T-helper 2 cell treated with Interferon-gamma antibody and Interleukin-4, amounts not matched to agents 5 μg/mL and 100 μg/mL, for 36 hours (primary cell): ENCODE measurements at regions not wholly inside any gene's neighbourhood (a gene's known extent, or its start where the extent isn't known, plus 50 kb on each side); places are given as distances from the start of the nearest gene placed in this dataset.

Experiments used
- DNase-seq: peaks from one replicate; pipeline ENCODE4 v3.0.0; 2021; ENCODE audit warnings: low spot score
- H3K27ac Mint-ChIP-seq: one replicate; pipeline ENCODE4 v1.8.0; 2021; ENCODE audit warnings: mild to moderate bottlenecking, mixed read lengths
- H3K27me3 Mint-ChIP-seq: one replicate; pipeline ENCODE4 v1.8.0; 2021; ENCODE audit warnings: low read depth, mixed read lengths
- H3K36me3 Mint-ChIP-seq: one replicate; pipeline ENCODE4 v1.8.0; 2021; ENCODE audit warnings: low read depth, mixed read lengths
- H3K4me1 Mint-ChIP-seq: one replicate; pipeline ENCODE4 v1.8.0; 2021; ENCODE audit warnings: low read depth, mixed read lengths
- H3K4me3 Mint-ChIP-seq: one replicate; pipeline ENCODE4 v1.8.0; 2022; ENCODE audit warnings: mild to moderate bottlenecking, moderate library complexity, mixed read lengths
- H3K9me3 Mint-ChIP-seq: one replicate; pipeline ENCODE4 v1.8.0; 2021; ENCODE audit warnings: mixed read lengths

GRCh38 chr13:40477623-40478608 is 188.5 kb downstream of the FOXO1 start:
- Mint-ChIP-seq H3K36me3 (peaks cover 4% of the 10 kb centered on the region), H3K27ac (no peak overlapping the region), H3K27me3 (no peaks in the 10 kb centered on the region), H3K4me1 (peaks cover 9% of the 10 kb centered on the region), H3K4me3 (no peak overlapping the region), H3K9me3 (peaks cover 9% of the 10 kb centered on the region)
- DNase-seq, result no peak

GRCh38 chr13:40478775-40479174 is 187.7 kb downstream of the FOXO1 start:
- H3K36me3 Mint-ChIP-seq, result peaks cover 4% of the 10 kb centered on the region
- peaks cover 9% of the 10 kb centered on the region for H3K9me3 Mint-ChIP-seq
- no peak overlapping the region for H3K27ac Mint-ChIP-seq
- no peak overlapping the region for H3K4me3 Mint-ChIP-seq
- no peak for DNase-seq
- peaks cover 13% of the 10 kb centered on the region for H3K4me1 Mint-ChIP-seq
- no peaks in the 10 kb centered on the region for H3K27me3 Mint-ChIP-seq

GRCh38 chr13:40479196-40479845 is 187.1 kb downstream of the FOXO1 start:
- Mint-ChIP-seq H3K4me1 (peaks cover 18% of the 10 kb centered on the region), H3K4me3 (no peak overlapping the region)

GRCh38 chr13:40480012-40480914 is 186.2 kb downstream of the FOXO1 start:
- Mint-ChIP-seq H3K4me1 (peaks cover 26% of the 10 kb centered on the region), H3K27ac (no peak overlapping the region), H3K27me3 (no peaks in the 10 kb centered on the region), H3K36me3 (peaks cover 4% of the 10 kb centered on the region), H3K4me3 (no peak overlapping the region), H3K9me3 (peaks cover 9% of the 10 kb centered on the region)
- DNase-seq, result no peak

More at GRCh38 chr13:40479196-40479845, 187.1 kb downstream of the FOXO1 start:
- no peak overlapping the region for H3K27ac Mint-ChIP-seq
- H3K27me3 Mint-ChIP-seq, result no peaks in the 10 kb centered on the region
- H3K36me3 Mint-ChIP-seq, result peaks cover 4% of the 10 kb centered on the region
- no peak for DNase-seq
- peaks cover 9% of the 10 kb centered on the region for H3K9me3 Mint-ChIP-seq

- H3K4me3 Mint-ChIP-seq, result no peak overlapping the region
- peak overlapping the region; percentile 28 for H3K27ac Mint-ChIP-seq
- H3K4me1 Mint-ChIP-seq, result peaks cover 32% of the 10 kb centered on the region
- no peaks in the 10 kb centered on the region for H3K27me3 Mint-ChIP-seq
- H3K9me3 Mint-ChIP-seq, result peaks cover 9% of the 10 kb centered on the region
- peaks cover 4% of the 10 kb centered on the region for H3K36me3 Mint-ChIP-seq
- no peak for DNase-seq
These were observed 185.4 kb downstream of the FOXO1 start for GRCh38 chr13:40480915-40481516.

GRCh38 chr13:40483601-40484000 is 182.8 kb downstream of the FOXO1 start:
- H3K9me3 Mint-ChIP-seq, result peaks cover 9% of the 10 kb centered on the region
- no peak for DNase-seq
- H3K27ac Mint-ChIP-seq, result peak overlapping the region; percentile 90
- H3K36me3 Mint-ChIP-seq, result peaks cover 4% of the 10 kb centered on the region
- peaks cover 43% of the 10 kb centered on the region for H3K4me1 Mint-ChIP-seq
- H3K4me3 Mint-ChIP-seq, result peak overlapping the region; percentile 71
- no peaks in the 10 kb centered on the region for H3K27me3 Mint-ChIP-seq

GRCh38 chr13:40484101-40484800 is 182.2 kb downstream of the FOXO1 start:
- Mint-ChIP-seq H3K36me3 (peaks cover 4% of the 10 kb centered on the region), H3K9me3 (peaks cover 9% of the 10 kb centered on the region), H3K4me1 (peaks cover 43% of the 10 kb centered on the region), H3K4me3 (peak overlapping the region; percentile 71), H3K27ac (peak overlapping the region; percentile 90), H3K27me3 (no peaks in the 10 kb centered on the region)
- DNase-seq, result no peak

GRCh38 chr13:40484974-40485373 is 181.5 kb downstream of the FOXO1 start:
- H3K9me3 Mint-ChIP-seq, result peaks cover 9% of the 10 kb centered on the region
- DNase-seq, result no peak
- peaks cover 4% of the 10 kb centered on the region for H3K36me3 Mint-ChIP-seq
- peak overlapping the region; percentile 71 for H3K4me3 Mint-ChIP-seq
- peak overlapping the region; percentile 90 for H3K27ac Mint-ChIP-seq
- H3K4me1 Mint-ChIP-seq, result peaks cover 50% of the 10 kb centered on the region
- no peaks in the 10 kb centered on the region for H3K27me3 Mint-ChIP-seq

- peaks cover 4% of the 10 kb centered on the region for H3K36me3 Mint-ChIP-seq
- peaks cover 52% of the 10 kb centered on the region for H3K4me1 Mint-ChIP-seq
- H3K4me3 Mint-ChIP-seq, result peak overlapping the region; percentile 71
- peak; percentile 53 for DNase-seq
- H3K27me3 Mint-ChIP-seq, result no peaks in the 10 kb centered on the region
- H3K27ac Mint-ChIP-seq, result peak overlapping the region; percentile 90
- H3K9me3 Mint-ChIP-seq, result peaks cover 9% of the 10 kb centered on the region
These were observed 180.6 kb downstream of the FOXO1 start for GRCh38 chr13:40485611-40486517.

- Mint-ChIP-seq H3K27ac (peak overlapping the region; percentile 90), H3K9me3 (peaks cover 9% of the 10 kb centered on the region), H3K27me3 (no peaks in the 10 kb centered on the region), H3K4me1 (peaks cover 49% of the 10 kb centered on the region), H3K4me3 (no peak overlapping the region), H3K36me3 (peaks cover 4% of the 10 kb centered on the region)
- no peak for DNase-seq
These were observed 179.8 kb downstream of the FOXO1 start for GRCh38 chr13:40486518-40487163.

GRCh38 chr13:40488869-40489391 is 177.5 kb downstream of the FOXO1 start:
- Mint-ChIP-seq H3K9me3 (no peaks in the 10 kb centered on the region), H3K4me1 (peaks cover 47% of the 10 kb centered on the region), H3K36me3 (no peaks in the 10 kb centered on the region), H3K4me3 (no peak overlapping the region), H3K27me3 (no peaks in the 10 kb centered on the region), H3K27ac (no peak overlapping the region)
- no peak for DNase-seq
